ENCODE measurements at regions not wholly inside any gene's neighbourhood (a gene's known extent, or its start where the extent isn't known, plus 50 kb on each side); places are given as distances from the start of the nearest gene placed in this dataset.

- DNase-seq (ENCODE audit: low read depth): no peak
- H3K4me3 ChIP-seq (ENCODE audit: low read depth, low read length): no peak overlapping the region
- FAIRE-seq: no peak
- no peak for TF ChIP-seq CTCF (IDR thresholded peaks at IDR 0.05; ENCODE audit: insufficient read depth, low read length, severe bottlenecking)
- no peaks in the 10 kb centered on the region for H3K27me3 ChIP-seq (ENCODE audit: control insufficient read depth, insufficient read depth, low read length)
- H3K36me3 ChIP-seq (ENCODE audit: control insufficient read depth, insufficient read depth, low read length): no peaks in the 10 kb centered on the region
Measured at GRCh38 chr16:62390214-62390613, 354.0 kb upstream of the CDH8 start.

- H3K36me3 ChIP-seq (ENCODE audit: control insufficient read depth, insufficient read depth, low read length): no peaks in the 10 kb centered on the region
- FAIRE-seq: no peak
- TF ChIP-seq CTCF (IDR thresholded peaks at IDR 0.05; ENCODE audit: insufficient read depth, low read length, severe bottlenecking): no peak
- H3K27me3 ChIP-seq (ENCODE audit: control insufficient read depth, insufficient read depth, low read length): no peaks in the 10 kb centered on the region
- no peak overlapping the region for H3K4me3 ChIP-seq (ENCODE audit: low read depth, low read length)
- DNase-seq (ENCODE audit: low read depth): no peak
Measured at GRCh38 chr16:62386411-62386810, 350.2 kb upstream of the CDH8 start.

DNA sequence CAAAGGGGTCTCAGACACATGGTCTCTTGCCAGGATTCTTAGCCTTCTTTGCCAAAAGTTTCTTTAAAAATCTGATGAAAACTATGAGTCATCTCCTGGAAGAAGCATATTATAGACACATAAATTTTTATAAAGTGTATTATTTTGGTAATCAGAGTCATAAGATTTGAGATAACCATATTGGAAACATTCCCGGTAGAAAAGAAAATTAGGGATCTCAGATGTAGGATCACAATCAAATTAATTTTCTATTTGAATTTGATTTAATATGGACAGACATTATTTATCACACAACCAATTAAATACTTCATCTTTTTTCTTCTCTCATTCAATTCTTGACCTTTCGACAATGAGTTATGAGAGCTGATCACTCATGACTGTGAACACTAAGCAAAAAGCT is 347.7 kb upstream of the CDH8 start:
- no peak for TF ChIP-seq CTCF (IDR thresholded peaks at IDR 0.05; ENCODE audit: insufficient read depth, low read length, severe bottlenecking)
- H3K27me3 ChIP-seq (ENCODE audit: control insufficient read depth, insufficient read depth, low read length): no peaks in the 10 kb centered on the region
- no peak for FAIRE-seq
- no peaks in the 10 kb centered on the region for H3K36me3 ChIP-seq (ENCODE audit: control insufficient read depth, insufficient read depth, low read length)
- no peak for DNase-seq (ENCODE audit: low read depth)
- H3K4me3 ChIP-seq (ENCODE audit: low read depth, low read length): no peak overlapping the region

DNA sequence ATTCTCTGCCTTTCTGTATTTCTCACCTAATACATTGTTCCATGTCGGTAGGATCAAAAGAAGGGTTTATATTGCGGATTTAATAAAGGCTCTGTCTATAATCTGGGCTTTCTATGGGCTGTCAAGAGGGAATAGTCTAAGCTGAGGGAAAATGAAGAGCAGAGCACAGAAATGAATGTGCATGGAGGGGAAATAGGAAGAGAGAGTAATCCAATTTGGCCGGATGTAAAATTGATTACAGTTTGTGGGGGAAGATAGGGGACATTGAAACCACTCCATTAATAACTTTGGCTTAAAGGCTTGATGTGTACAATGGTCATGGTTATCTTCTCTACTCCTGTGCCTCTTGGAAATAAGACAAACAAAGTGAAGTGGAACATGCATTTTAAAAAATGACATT is 334.2 kb upstream of the CDH8 start:
- Histone ChIP-seq H3K27me3 (ENCODE audit: control insufficient read depth, insufficient read depth, low read length) (no peaks in the 10 kb centered on the region), H3K36me3 (ENCODE audit: control insufficient read depth, insufficient read depth, low read length) (no peaks in the 10 kb centered on the region), H3K4me3 (ENCODE audit: low read depth, low read length) (no peak overlapping the region)
- no peak for DNase-seq (ENCODE audit: low read depth)
- no peak for TF ChIP-seq CTCF (IDR thresholded peaks at IDR 0.05; ENCODE audit: insufficient read depth, low read length, severe bottlenecking)
- no peak for FAIRE-seq

DNA sequence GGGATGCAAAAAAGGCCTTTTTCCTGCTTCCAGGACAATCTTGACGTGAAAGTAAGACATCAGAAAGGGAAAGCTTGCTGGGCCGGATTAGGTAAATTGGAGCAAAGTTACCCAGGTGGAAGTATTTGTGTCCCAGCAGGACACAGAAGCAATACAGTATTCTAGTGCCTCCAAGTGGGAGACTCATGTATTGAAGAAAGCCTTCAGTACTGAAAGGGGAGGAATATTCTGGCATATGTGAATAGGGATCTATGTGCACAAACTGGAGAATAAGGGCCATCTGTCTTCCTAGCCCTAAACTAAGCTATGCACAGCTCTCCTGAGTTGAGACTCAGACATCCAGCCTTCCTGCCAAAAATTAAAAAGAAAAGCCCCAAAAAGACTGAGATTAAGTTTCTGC is 327.3 kb upstream of the CDH8 start:
- Histone ChIP-seq H3K27me3 (ENCODE audit: control insufficient read depth, insufficient read depth, low read length) (no peaks in the 10 kb centered on the region), H3K4me3 (ENCODE audit: low read depth, low read length) (no peak overlapping the region), H3K36me3 (ENCODE audit: control insufficient read depth, insufficient read depth, low read length) (no peaks in the 10 kb centered on the region)
- TF ChIP-seq CTCF (IDR thresholded peaks at IDR 0.05; ENCODE audit: insufficient read depth, low read length, severe bottlenecking): no peak
- FAIRE-seq: no peak
- DNase-seq (ENCODE audit: low read depth): no peak

DNA sequence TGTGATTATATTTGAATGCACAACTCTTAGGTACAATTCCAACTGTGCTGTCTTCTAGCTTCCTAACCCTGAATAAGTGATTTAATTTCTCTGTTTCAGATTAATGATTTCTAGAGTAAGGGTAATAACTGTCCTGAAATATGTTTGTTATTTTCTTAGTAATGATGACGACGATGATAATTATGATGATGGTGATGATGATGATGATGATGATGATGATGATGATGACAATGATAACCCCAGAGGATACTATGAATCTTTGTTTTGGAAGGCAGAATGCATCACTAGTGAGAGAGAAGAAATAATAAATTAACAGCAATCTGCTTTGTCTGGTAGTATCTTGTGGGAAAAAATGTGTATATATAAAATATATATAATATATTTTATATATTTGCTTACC is 317.1 kb upstream of the CDH8 start:
- FAIRE-seq: no peak
- no peak for TF ChIP-seq CTCF (IDR thresholded peaks at IDR 0.05; ENCODE audit: insufficient read depth, low read length, severe bottlenecking)
- no peaks in the 10 kb centered on the region for H3K27me3 ChIP-seq (ENCODE audit: control insufficient read depth, insufficient read depth, low read length)

More for the DNA sequence above, 317.1 kb upstream of the CDH8 start:
- no peaks in the 10 kb centered on the region for H3K36me3 ChIP-seq (ENCODE audit: control insufficient read depth, insufficient read depth, low read length)
- no peak for DNase-seq (ENCODE audit: low read depth)
- H3K4me3 ChIP-seq (ENCODE audit: low read depth, low read length): no peak overlapping the region

Measured in bronchial epithelial cell (primary cell).